Gastroesophageal sphincter (tissue), 4 donors: ENCODE measurements at regions not wholly inside any gene's neighbourhood (a gene's known extent, or its start where the extent isn't known, plus 50 kb on each side); places are given as distances from the start of the nearest gene placed in this dataset.

Experiments used
- ATAC-seq: fragments of 150-250 bp; one replicate; pipeline ENCODE4 v1.9.1; 2016; ENCODE audit warnings: mild to moderate bottlenecking, moderate library complexity
- H3K27ac ChIP-seq, 4 donors: fragments of 200-600 bp; sonication (generic) in 3 of 4; 1 replicate in 3 of 4; 2 replicates in 1 of 4; pipeline ENCODE4 v1.5.1; 2016 to 2019
- H3K27me3 ChIP-seq: fragments of 200-600 bp; sonication (generic); one replicate; pipeline ENCODE4 v1.5.1; 2019
- H3K36me3 ChIP-seq, 2 donors: fragments of 200-600 bp; sonication (generic); one replicate each; pipeline ENCODE4 v1.5.1; 2019; ENCODE audit warnings: control low read depth in 1 of 2
- H3K4me1 ChIP-seq, 3 donors: fragments of 200-600 bp; sonication (generic); 1 replicate in 2 of 3; 2 replicates in 1 of 3; pipeline ENCODE4 v1.5.1; 2016 to 2019; ENCODE audit warnings: control low read depth in 2 of 3
- H3K4me3 ChIP-seq, 2 donors: fragments of 200-600 bp; sonication (generic); one replicate each; pipeline ENCODE4 v1.5.1; 2019; ENCODE audit warnings: mild to moderate bottlenecking in 1 of 2, moderate library complexity in 1 of 2
- H3K9me3 ChIP-seq, 3 donors: fragments of 200-600 bp; sonication (generic); one replicate each; pipeline ENCODE4 v1.5.1; 2017 to 2019; ENCODE audit warnings: control low read depth in 2 of 3
- EP300 ChIP-seq: sonication (generic); formaldehyde crosslinking; IDR thresholded peaks from one replicate; pipeline ENCODE4 v1.6.1; 2017; ENCODE audit warnings: antibody characterized with exemption, mild to moderate bottlenecking
- POLR2A ChIP-seq, 2 donors: fragments of 450-650 bp; IDR thresholded peaks; one replicate each; pipeline ENCODE4 v1.6.1; 2017; ENCODE audit warnings: antibody characterized with exemption in 2 of 2, mild to moderate bottlenecking in 2 of 2, moderate library complexity in 1 of 2
- POLR2AphosphoS5 ChIP-seq: sonication (generic); formaldehyde crosslinking; IDR thresholded peaks from one replicate; pipeline ENCODE4 v1.6.1; 2017; ENCODE audit warnings: antibody characterized with exemption
- WGBS, 2 donors: methylation state at CpG; one replicate each; pipeline ENCODE4 v1.1.5; 2018; ENCODE audit warnings: low coverage in 1 of 2; 5-methylcytosine and 5-hydroxymethylcytosine counted together
- TF ChIP-seq, protein P1 (sequence below), 4 experiments: fragments of 200-600 bp in 2 of 4; fragments of 450-650 bp in 2 of 4; sonication (generic) in 1 of 4; IDR thresholded peaks; one replicate each; pipeline ENCODE4 v1.5.1; 2017 to 2019; ENCODE audit warnings: antibody characterized with exemption in 4 of 4, mild to moderate bottlenecking in 2 of 4, moderate library complexity in 2 of 4

DNA sequence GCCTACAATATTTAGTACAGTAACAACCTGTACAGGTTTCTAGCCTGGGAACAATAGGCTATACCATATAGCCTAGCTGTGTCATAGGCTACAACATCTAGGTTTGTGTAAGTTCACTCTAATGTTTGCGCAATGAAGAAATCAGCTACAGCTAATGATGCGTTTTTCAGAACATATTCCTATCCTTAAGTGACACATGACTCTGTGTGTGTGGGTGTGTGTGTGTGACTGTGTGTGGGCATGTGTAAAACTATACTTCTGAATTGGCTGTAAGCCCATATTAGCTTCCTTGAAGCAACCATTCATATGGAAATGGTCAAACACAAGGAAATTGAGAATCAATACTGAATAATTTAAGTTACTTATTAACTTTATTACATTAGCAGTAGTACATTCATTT, 120.8 kb upstream of the SULT1C3 start:
- H3K27me3 ChIP-seq, result no peaks in the 10 kb centered on the region
- H3K4me3 ChIP-seq, result no peak overlapping the region
- ATAC-seq, result no peak
- no peaks in the 10 kb centered on the region for H3K4me1 ChIP-seq
- no peaks in the 10 kb centered on the region for H3K9me3 ChIP-seq
- no peaks in the 10 kb centered on the region for H3K36me3 ChIP-seq
- no peak overlapping the region for H3K27ac ChIP-seq
- no peak for TF ChIP-seq POLR2AphosphoS5
- WGBS, 2 donors, result 49 to 65% methylated on average over 2 of the region's 2 CpGs

DNA sequence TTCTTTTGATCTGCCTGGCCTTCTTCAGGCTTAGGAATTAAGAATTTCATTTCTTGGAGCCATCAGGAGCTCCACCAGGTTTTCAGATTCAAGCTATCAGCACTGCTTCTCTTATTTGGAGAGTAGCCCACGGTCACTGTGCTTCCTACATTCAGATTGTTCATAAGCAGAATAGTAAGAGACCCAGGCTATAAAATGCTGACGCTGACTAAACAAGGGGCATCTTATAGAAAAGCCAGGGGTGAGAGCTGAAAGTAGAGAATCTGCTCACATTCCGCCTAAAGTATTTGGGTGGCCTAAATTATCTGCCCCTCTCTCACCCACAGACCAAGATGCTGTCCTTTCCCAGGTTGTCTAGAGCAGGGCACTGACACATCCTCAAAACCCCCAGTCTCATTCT, 120.3 kb upstream of the SULT1C3 start:
- Histone ChIP-seq H3K36me3 (no peaks in the 10 kb centered on the region), H3K27me3 (no peaks in the 10 kb centered on the region), H3K9me3 (no peaks in the 10 kb centered on the region), H3K27ac (no peak overlapping the region), H3K4me3 (no peak overlapping the region), H3K4me1 (no peaks in the 10 kb centered on the region)
- 70 to 80% methylated on average over 1 to 3 of the region's 3 CpGs for WGBS, 2 donors
- no peak for TF ChIP-seq POLR2AphosphoS5
- TF ChIP-seq, protein P1, sequence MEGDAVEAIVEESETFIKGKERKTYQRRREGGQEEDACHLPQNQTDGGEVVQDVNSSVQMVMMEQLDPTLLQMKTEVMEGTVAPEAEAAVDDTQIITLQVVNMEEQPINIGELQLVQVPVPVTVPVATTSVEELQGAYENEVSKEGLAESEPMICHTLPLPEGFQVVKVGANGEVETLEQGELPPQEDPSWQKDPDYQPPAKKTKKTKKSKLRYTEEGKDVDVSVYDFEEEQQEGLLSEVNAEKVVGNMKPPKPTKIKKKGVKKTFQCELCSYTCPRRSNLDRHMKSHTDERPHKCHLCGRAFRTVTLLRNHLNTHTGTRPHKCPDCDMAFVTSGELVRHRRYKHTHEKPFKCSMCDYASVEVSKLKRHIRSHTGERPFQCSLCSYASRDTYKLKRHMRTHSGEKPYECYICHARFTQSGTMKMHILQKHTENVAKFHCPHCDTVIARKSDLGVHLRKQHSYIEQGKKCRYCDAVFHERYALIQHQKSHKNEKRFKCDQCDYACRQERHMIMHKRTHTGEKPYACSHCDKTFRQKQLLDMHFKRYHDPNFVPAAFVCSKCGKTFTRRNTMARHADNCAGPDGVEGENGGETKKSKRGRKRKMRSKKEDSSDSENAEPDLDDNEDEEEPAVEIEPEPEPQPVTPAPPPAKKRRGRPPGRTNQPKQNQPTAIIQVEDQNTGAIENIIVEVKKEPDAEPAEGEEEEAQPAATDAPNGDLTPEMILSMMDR (IDR thresholded peaks at IDR 0.05), result no peak
- ATAC-seq, result no peak

DNA sequence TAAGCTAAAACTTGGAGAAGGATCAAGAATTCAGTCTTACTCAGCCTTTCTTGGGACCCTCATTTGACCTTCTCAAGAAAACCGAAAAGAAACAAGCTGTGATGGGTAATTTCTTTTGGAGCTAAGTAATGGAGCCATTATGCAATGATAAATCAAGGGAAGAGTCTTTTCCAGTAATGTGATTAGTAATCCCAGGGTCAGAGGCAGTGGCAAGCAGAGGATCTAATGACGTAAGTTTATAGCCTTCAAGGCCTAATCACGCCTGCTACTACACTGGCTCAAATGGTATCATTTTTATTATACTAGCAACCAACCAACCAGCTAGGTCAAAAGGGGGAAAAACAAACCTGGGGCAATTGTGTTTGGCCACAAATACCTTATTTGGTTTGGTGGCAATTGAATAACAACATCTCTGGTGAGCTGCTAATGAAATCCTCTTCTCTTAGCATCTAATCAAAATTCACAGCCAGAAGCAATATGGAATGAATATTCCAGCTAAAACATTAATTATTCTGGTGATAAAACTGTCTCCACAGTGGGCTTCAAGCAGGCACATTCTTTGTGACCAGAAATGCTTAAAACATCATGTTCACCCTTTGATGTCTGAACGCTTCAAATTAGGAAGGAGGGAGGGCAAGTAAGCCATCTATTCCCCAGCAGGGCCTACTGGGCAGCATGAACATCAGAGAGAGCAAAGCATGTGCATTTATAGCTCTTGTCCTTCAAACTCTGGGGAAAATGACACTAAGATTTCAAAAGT, 114.9 kb upstream of the SULT1C3 start:
- Histone ChIP-seq H3K36me3 (no peaks in the 10 kb centered on the region), H3K9me3 (no peaks in the 10 kb centered on the region), H3K27ac (no peak overlapping the region), H3K4me1 (no peaks in the 10 kb centered on the region), H3K4me3 (no peak overlapping the region), H3K27me3 (no peaks in the 10 kb centered on the region)
- WGBS, 2 donors, result 24 to 56% methylated on average over 4 of the region's 4 CpGs
- no peak for ATAC-seq
- TF ChIP-seq EP300, result no peak
- TF ChIP-seq, protein P1 (IDR thresholded peaks at IDR 0.05), result no peak
- TF ChIP-seq POLR2A (IDR thresholded peaks at IDR 0.05), result no peak
- TF ChIP-seq POLR2AphosphoS5, result no peak

DNA sequence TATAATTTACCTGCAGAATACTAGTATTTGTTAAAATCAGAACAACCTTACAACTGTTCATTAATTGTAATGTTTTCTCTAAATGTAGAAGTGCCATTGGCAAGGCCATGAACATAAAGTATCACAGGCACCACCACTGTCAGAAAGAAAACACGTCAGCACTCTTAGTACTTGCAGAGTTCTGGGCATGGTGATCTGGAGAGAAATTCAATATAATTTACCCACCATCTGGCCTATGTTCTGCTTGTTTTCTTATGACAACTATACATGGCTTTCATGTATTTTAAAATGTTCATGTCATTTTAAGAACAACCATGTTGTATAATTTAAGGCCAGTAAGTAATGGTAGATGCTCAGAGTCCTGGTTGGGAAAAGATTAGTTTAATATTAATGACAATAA, 114.2 kb upstream of the SULT1C3 start:
- ATAC-seq, result no peak
- Histone ChIP-seq H3K4me3 (no peak overlapping the region), H3K9me3 (no peaks in the 10 kb centered on the region), H3K4me1 (no peaks in the 10 kb centered on the region), H3K27me3 (no peaks in the 10 kb centered on the region), H3K27ac (no peak overlapping the region), H3K36me3 (no peaks in the 10 kb centered on the region)
- TF ChIP-seq EP300 (no peak), POLR2AphosphoS5 (no peak), POLR2A (IDR thresholded peaks at IDR 0.05) (no peak)
- TF ChIP-seq, protein P1 (IDR thresholded peaks at IDR 0.05), result no peak
- WGBS, 2 donors, result 50 to 75% methylated on average over 1 of the region's 1 CpG

DNA sequence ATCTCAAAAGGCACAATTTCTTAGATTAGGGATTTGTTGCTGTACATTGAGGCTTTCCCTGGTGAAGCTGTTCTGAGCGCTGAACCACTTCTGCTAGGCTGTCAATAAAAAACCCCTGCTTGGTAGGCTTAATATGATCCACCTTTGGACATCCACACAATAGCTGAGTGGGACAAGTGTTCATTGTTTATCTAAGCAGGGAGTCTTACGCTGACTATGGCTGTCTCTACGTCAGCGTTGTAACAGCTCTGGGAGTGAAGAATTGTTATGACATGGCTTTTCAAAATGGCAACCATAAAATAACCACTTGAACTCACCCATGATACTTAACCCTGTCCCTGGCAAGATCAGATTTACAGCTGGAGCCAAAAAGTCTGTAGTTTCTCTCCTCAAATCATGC, 111.5 kb upstream of the SULT1C3 start:
- peaks cover 0 to 7% (median 0%) of the 10 kb centered on the region in 3 donors for H3K9me3 ChIP-seq
- no peaks in the 10 kb centered on the region for H3K36me3 ChIP-seq
- TF ChIP-seq POLR2A (IDR thresholded peaks at IDR 0.05) (no peak), EP300 (no peak), POLR2AphosphoS5 (no peak)
- TF ChIP-seq, protein P1 (IDR thresholded peaks at IDR 0.05), result no peak
- H3K4me1 ChIP-seq, result no peaks in the 10 kb centered on the region
- H3K27ac ChIP-seq, result no peak overlapping the region
- H3K27me3 ChIP-seq, result no peaks in the 10 kb centered on the region
- WGBS, 2 donors, result 37 to 50% methylated on average over 4 of the region's 4 CpGs
- no peak overlapping the region for H3K4me3 ChIP-seq
- no peak for ATAC-seq
